ENCODE measurements at regions not wholly inside any gene's neighbourhood (a gene's known extent, or its start where the extent isn't known, plus 50 kb on each side); places are given as distances from the start of the nearest gene placed in this dataset.

GRCh38 chr1:56380531-56380930 lies 198.8 kb downstream of the PLPP3 start:
- DNase-seq: no peak
- H3K18ac ChIP-seq (ENCODE audit: insufficient read length, low read depth, low read length): no peak overlapping the region
- H3K56ac ChIP-seq (ENCODE audit: insufficient read length, low read depth, low read length): no peak overlapping the region
- no peaks in the 10 kb centered on the region for H3K79me2 ChIP-seq (ENCODE audit: insufficient read depth, low read length)
- no peaks in the 10 kb centered on the region for H4K20me1 ChIP-seq (ENCODE audit: control insufficient read depth, insufficient read depth, insufficient read length)
- Mint-ChIP-seq H3K4me3 (no peak overlapping the region), H3K36me3 (ENCODE audit: insufficient read depth in 1 of 3, low read depth in 3 of 3) (no peaks in the 10 kb centered on the region), H3K27ac (no peak overlapping the region), H3K27me3 (ENCODE audit: low read depth) (no peaks in the 10 kb centered on the region), H3K9me3 (no peaks in the 10 kb centered on the region), H3K4me1 (peaks cover 23 to 24% of the 10 kb centered on the region in 2 experiments)
- no peak overlapping the region for H2BK12ac ChIP-seq (ENCODE audit: insufficient read length, low read depth, low read length)
- H2BK20ac ChIP-seq (ENCODE audit: low read depth, low read length, poor library complexity, severe bottlenecking): no peak overlapping the region
- peaks cover 2% of the 10 kb centered on the region; the same call in 1 of the 2 replicates for H3K4me1 ChIP-seq (ENCODE audit: insufficient read depth, low read length)
- H2AFZ ChIP-seq (ENCODE audit: low read length): no peak overlapping the region
- no peaks in the 10 kb centered on the region for H3K23me2 ChIP-seq (ENCODE audit: insufficient read length, low read depth, low read length, poor library complexity, severe bottlenecking)
- WGBS (ENCODE audit: extremely low coverage, insufficient read length, low lambda C conversion rate): no CpG with 5 or more reads among the region's 4 CpGs
- H3K27ac ChIP-seq (ENCODE audit: insufficient read length, low read depth, low read length): no peak overlapping the region
- no peak for TF ChIP-seq CTCF (conservative IDR thresholded peaks at IDR 0.05)
- no peak overlapping the region for H4K8ac ChIP-seq (replicated peaks; ENCODE audit: insufficient read length, low read depth, low read length)
- H3K23ac ChIP-seq (ENCODE audit: insufficient read length, low read depth, low read length): no peak overlapping the region
- H3K9ac ChIP-seq (ENCODE audit: extremely low read depth, insufficient read length, low read length): no peak overlapping the region
- H2BK15ac ChIP-seq (ENCODE audit: low read depth, low read length): no peak overlapping the region
- no peak overlapping the region for H3K4me2 ChIP-seq (ENCODE audit: insufficient read depth, insufficient read length, low read length)
- H2AK5ac ChIP-seq (ENCODE audit: insufficient read length, low read length): no peak overlapping the region
- H3K27me3 ChIP-seq (ENCODE audit: insufficient read depth, low read length): no peaks in the 10 kb centered on the region
- no peak overlapping the region for H3T11ph ChIP-seq (ENCODE audit: low read length)
- no peak overlapping the region for H3K14ac ChIP-seq (ENCODE audit: insufficient read depth, low read length)
- no peak overlapping the region for H3K4ac ChIP-seq (ENCODE audit: low read depth, low read length)
- no peak overlapping the region for H2BK120ac ChIP-seq (ENCODE audit: low read depth, low read length, poor library complexity, severe bottlenecking)
- H4K5ac ChIP-seq (ENCODE audit: insufficient read length, low read depth, low read length): no peak overlapping the region
- no peaks in the 10 kb centered on the region for H3K9me3 ChIP-seq (ENCODE audit: control insufficient read depth, low read depth, low read length)
- H2BK5ac ChIP-seq (ENCODE audit: insufficient read length, low read length): no peak overlapping the region
- no peak overlapping the region for H4K91ac ChIP-seq (ENCODE audit: insufficient read length, low read depth, low read length)
- no peaks in the 10 kb centered on the region for H3K79me1 ChIP-seq (ENCODE audit: insufficient read depth, low read depth, low read length, poor library complexity, severe bottlenecking)

Measured in H9 (cell line).